Heart left ventricle (tissue), 16 donors: ENCODE measurements at regions not wholly inside any gene's neighbourhood (a gene's known extent, or its start where the extent isn't known, plus 50 kb on each side); places are given as distances from the start of the nearest gene placed in this dataset.

Source experiments
- ATAC-seq, 4 donors: fragments of 200-7000 bp; cut with Tn5 transposase; one replicate each; pipeline ENCODE4 v1.9.1; 2020 to 2022; ENCODE audit warnings: moderate library complexity in 4 of 4, mild to moderate bottlenecking in 3 of 4, moderate number of reproducible peaks in 1 of 4
- DNase-seq, 5 donors: peaks; one replicate each; pipeline ENCODE4 v3.0.0-alpha.2; 2020
- H3K27ac ChIP-seq, 12 donors: fragments of 200-600 bp; sonication (generic) in 4 of 12; one replicate each; pipeline versions ENCODE4 v1.5.0 to v1.8.0; 2016 to 2022; ENCODE audit warnings: mild to moderate bottlenecking in 2 of 12
- H3K27me3 ChIP-seq, 9 donors: fragments of 200-600 bp; sonication (generic) in 2 of 9; one replicate each; pipeline versions ENCODE4 v1.5.1 to v1.8.0; 2016 to 2022; ENCODE audit warnings: mild to moderate bottlenecking in 3 of 9
- H3K36me3 ChIP-seq, 9 donors: fragments of 200-600 bp; sonication (generic) in 2 of 9; one replicate each; pipeline versions ENCODE4 v1.5.0 to v1.8.0; 2018 to 2022; ENCODE audit warnings: mild to moderate bottlenecking in 2 of 9
- H3K4me1 ChIP-seq, 12 donors: fragments of 200-600 bp; sonication (generic) in 4 of 12; one replicate each; pipeline versions ENCODE4 v1.5.0 to v1.8.0; 2016 to 2022; ENCODE audit warnings: mild to moderate bottlenecking in 3 of 12
- H3K4me3 ChIP-seq, 12 donors: fragments of 200-600 bp; sonication (generic) in 4 of 12; one replicate each; pipeline versions ENCODE4 v1.5.0 to v1.8.0; 2017 to 2022; ENCODE audit warnings: mild to moderate bottlenecking in 9 of 12, moderate library complexity in 4 of 12
- H3K9me3 ChIP-seq, 12 donors: fragments of 200-600 bp; sonication (generic) in 4 of 12; one replicate each; pipeline versions ENCODE4 v1.5.0 to v1.8.0; 2016 to 2022; ENCODE audit warnings: mild to moderate bottlenecking in 1 of 12
- POLR2A ChIP-seq, 2 donors: fragments of 450-650 bp; IDR thresholded peaks; one replicate each; pipeline ENCODE4 v1.6.1; 2017; ENCODE audit warnings: antibody characterized with exemption in 2 of 2, mild to moderate bottlenecking in 2 of 2, moderate library complexity in 2 of 2
- WGBS, 4 donors: extraction: QIAGEN DNeasy Blood & Tissue Kit in 2 of 4; methylation state at CpG; one replicate each; pipeline versions ENCODE4 v1.1.5 to v1.1.7; 2013 to 2018; 5-methylcytosine and 5-hydroxymethylcytosine counted together
- intact Hi-C, 10 donors: fragments of 100-400 bp; cut with DNase I; formaldehyde crosslinking; loops; one replicate each; pipeline versions ENCODE4 v1.11.1 to v1.14.2; 2022
- TF ChIP-seq, protein P1 (sequence below), 12 donors: fragments of 200-600 bp; sonication (generic) in 4 of 12; IDR thresholded peaks; one replicate each; pipeline versions ENCODE4 v1.5.0 to v1.8.0; 2018 to 2022; ENCODE audit warnings: antibody characterized with exemption in 12 of 12, mild to moderate bottlenecking in 5 of 12
- donor health status: ischemic (EF 13 %, LVEDD 7.1; RV severe dilation, severe dysfunction).
- donor health status: healthy with polysubstance abuse.
- donor health status: DM: no; HTN: yes; CAD: no.
- donor health status: DM: no; HTN: no; CAD: no.
- donor health status: ischemic (EF 25% LVEDD 6.9; RV normal size, moderate dysfunction).
- donor health status: ischemic (EF 25% LVEDD 5.7; RV mildly dilated, moderate dysfunction).
- donor health status: healthy.
- donor health status: DM: yes; HTN: yes; CAD: no.
- donor health status: ischemic (EF 35%, LVEDD 5.7; RV mildly dilated, moderate dysfunction).
- donor health status: nonischemic (EF 11% LVEDD 7.7; RV severe dilation, severe dysfunction).
- donor health status: DM: yes; HTN: yes; CAD: no.
- donor health status: PGD.
- donor health status: ischemic (EF 29% LVEDD 5.4; RV normal size, mild dysfunction).
- donor health status: nonischemic (EF 23%, LVEDD 6.1; RV moderate dilation, normal function).

DNA sequence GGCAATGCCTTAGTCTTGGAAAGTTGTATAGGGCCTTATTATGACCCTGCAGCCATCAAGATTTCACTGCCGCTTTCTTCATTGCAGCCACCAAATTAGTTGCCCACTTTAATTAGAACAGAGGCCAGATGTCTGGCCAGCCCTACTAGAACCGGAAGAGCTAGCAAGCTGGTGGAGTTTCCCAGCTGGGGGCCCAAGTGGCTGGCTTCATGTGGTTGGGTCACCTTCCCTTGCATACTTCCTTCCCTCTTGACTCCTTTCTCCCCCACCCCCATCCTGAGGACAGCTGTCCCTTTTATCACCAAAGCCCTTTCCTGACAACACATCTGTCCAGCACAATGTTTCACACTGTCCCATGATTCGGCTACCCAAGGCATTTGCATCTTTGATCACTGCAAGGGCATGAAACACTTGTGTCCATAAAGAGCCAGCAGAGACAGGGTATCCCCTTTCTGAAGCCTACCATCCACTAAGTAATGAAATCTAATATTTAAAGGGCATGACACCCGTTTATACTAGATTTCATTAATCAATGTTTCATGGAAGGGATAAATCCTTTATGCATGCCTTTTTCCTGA, 187.2 kb downstream of the BCL11A start:
- Histone ChIP-seq H3K27me3 (no peaks in the 10 kb centered on the region), H3K4me1 (peaks cover 0 to 15% (median 5%) of the 10 kb centered on the region in 12 donors), H3K9me3 (no peaks in the 10 kb centered on the region), H3K27ac (no peak overlapping the region), H3K36me3 (no peaks in the 10 kb centered on the region), H3K4me3 (no peak overlapping the region)
- peak in 1 of 4 donors; percentile 18 for ATAC-seq
- DNase-seq, result peak in 2 of 5 donors; percentile 14 to 40
- WGBS, 4 donors, result 42 to 51% (median 43%) methylated on average over 4 of the region's 4 CpGs
- intact Hi-C loops, result no loop called here
- no peak for TF ChIP-seq POLR2A (IDR thresholded peaks at IDR 0.05)
- TF ChIP-seq, protein P1, sequence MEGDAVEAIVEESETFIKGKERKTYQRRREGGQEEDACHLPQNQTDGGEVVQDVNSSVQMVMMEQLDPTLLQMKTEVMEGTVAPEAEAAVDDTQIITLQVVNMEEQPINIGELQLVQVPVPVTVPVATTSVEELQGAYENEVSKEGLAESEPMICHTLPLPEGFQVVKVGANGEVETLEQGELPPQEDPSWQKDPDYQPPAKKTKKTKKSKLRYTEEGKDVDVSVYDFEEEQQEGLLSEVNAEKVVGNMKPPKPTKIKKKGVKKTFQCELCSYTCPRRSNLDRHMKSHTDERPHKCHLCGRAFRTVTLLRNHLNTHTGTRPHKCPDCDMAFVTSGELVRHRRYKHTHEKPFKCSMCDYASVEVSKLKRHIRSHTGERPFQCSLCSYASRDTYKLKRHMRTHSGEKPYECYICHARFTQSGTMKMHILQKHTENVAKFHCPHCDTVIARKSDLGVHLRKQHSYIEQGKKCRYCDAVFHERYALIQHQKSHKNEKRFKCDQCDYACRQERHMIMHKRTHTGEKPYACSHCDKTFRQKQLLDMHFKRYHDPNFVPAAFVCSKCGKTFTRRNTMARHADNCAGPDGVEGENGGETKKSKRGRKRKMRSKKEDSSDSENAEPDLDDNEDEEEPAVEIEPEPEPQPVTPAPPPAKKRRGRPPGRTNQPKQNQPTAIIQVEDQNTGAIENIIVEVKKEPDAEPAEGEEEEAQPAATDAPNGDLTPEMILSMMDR (IDR thresholded peaks at IDR 0.05), result no peak

DNA sequence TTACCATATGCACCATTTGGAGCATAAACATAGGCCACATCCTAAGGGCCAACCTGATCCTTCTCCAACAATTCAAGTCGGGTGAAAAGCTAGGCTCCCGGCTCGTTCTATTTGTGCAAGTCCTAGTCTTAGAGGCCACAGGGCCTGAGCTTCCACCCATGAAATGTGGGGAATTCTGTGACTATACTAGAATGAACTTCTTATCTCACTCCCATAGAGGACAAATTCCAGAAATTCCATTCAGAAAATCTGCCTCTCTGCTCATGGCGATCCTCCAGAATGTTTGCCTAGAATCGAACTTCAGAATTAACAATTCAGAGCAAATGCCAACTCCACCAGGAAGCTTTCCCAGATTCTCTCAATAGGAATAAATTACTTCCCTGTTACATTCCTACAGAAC, 187.9 kb downstream of the BCL11A start:
- Histone ChIP-seq H3K36me3 (no peaks in the 10 kb centered on the region), H3K9me3 (no peaks in the 10 kb centered on the region), H3K4me3 (no peak overlapping the region), H3K27me3 (no peaks in the 10 kb centered on the region), H3K27ac (no peak overlapping the region), H3K4me1 (peaks cover 0 to 15% (median 5%) of the 10 kb centered on the region in 12 donors)
- no peak for TF ChIP-seq POLR2A (IDR thresholded peaks at IDR 0.05)
- TF ChIP-seq, protein P1 (IDR thresholded peaks at IDR 0.05), result no peak
- no peak for ATAC-seq
- intact Hi-C loops, result no loop called here
- DNase-seq, result no peak
- WGBS, 4 donors, result 34 to 56% (median 41%) methylated on average over 5 of the region's 5 CpGs

DNA sequence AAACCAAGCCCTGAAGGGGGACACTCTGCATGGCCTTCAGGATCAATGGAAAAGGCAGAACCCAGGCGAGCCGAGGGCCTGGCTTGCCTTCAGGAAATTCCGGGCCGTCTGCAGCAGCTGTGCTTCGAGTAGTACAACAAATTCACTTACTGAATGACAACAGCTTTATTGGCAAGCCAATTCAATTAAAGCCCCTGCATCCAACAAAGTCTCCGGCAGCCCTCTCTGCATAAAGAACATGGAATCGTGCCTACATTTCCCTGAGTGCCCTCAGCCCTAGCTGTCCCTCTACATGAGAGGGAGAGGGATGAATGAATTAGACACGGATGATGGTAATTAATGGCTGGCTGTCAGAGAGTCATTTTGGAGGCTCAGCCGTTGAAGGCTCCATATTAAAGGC, 189.0 kb downstream of the BCL11A start:
- intact Hi-C loops, result no loop called here
- DNase-seq (no peak), ATAC-seq (no peak)
- TF ChIP-seq POLR2A (IDR thresholded peaks at IDR 0.05), result no peak
- TF ChIP-seq, protein P1 (IDR thresholded peaks at IDR 0.05), result no peak
- no peaks in the 10 kb centered on the region for H3K27me3 ChIP-seq
- H3K4me3 ChIP-seq, result no peak overlapping the region
- H3K4me1 ChIP-seq, result peaks cover 0 to 15% (median 5%) of the 10 kb centered on the region in 12 donors
- 70 to 81% (median 77%) methylated on average over 9 of the region's 9 CpGs for WGBS, 4 donors
- no peak overlapping the region for H3K27ac ChIP-seq
- H3K36me3 ChIP-seq, result no peaks in the 10 kb centered on the region
- no peaks in the 10 kb centered on the region for H3K9me3 ChIP-seq

DNA sequence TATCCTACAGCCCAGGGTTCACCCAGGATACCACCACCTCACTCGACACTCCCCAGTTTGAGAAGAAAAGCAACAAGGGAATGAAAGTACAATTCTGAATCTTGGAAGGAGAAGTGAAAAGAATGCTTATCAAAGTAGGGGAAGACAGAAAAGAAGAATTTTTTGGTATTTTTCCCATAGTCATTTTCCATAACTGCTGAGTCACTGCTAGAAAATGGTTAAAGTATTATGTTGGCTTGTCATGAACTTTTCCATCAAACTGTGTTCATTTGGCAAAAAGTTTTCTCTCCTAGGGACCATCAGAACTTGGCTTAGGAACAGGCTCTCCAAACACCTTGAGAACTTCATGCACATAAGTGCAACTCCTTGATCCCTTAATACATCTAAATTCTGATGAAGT, 192.0 kb downstream of the BCL11A start:
- no peak overlapping the region for H3K27ac ChIP-seq
- no peaks in the 10 kb centered on the region for H3K9me3 ChIP-seq
- no peaks in the 10 kb centered on the region for H3K36me3 ChIP-seq
- intact Hi-C loops, result no loop called here
- 81 to 86% (median 84%) methylated on average over 1 of the region's 1 CpG for WGBS, 4 donors
- no peak for ATAC-seq
- no peak overlapping the region for H3K4me3 ChIP-seq
- DNase-seq, result no peak
- peaks cover 0 to 15% (median 5%) of the 10 kb centered on the region in 12 donors for H3K4me1 ChIP-seq
- no peaks in the 10 kb centered on the region for H3K27me3 ChIP-seq
- TF ChIP-seq, protein P1 (IDR thresholded peaks at IDR 0.05), result no peak
- no peak for TF ChIP-seq POLR2A (IDR thresholded peaks at IDR 0.05)
